HG02970 (cell line): ENCODE measurements at regions not wholly inside any gene's neighbourhood (a gene's known extent, or its start where the extent isn't known, plus 50 kb on each side); places are given as distances from the start of the nearest gene placed in this dataset.
"Not testable (repeated sequence)": the region's sequence is repeated elsewhere in the genome, so short reads cannot be mapped to it uniquely, and the experiment has no call there.

Source experiments
- ATAC-seq: cut with Tn5 transposase; IDR thresholded peaks from one replicate; pipeline ENCODE4 v1.9.1; 2021; ENCODE audit warnings: mild to moderate bottlenecking, moderate library complexity, moderate number of reproducible peaks; ENCODE audit not compliant: unreplicated experiment, low FRiP score

- no peak for ATAC-seq
These were observed 495.7 kb downstream of the TSN start for GRCh38 chr2:122251158-122251557.

DNA sequence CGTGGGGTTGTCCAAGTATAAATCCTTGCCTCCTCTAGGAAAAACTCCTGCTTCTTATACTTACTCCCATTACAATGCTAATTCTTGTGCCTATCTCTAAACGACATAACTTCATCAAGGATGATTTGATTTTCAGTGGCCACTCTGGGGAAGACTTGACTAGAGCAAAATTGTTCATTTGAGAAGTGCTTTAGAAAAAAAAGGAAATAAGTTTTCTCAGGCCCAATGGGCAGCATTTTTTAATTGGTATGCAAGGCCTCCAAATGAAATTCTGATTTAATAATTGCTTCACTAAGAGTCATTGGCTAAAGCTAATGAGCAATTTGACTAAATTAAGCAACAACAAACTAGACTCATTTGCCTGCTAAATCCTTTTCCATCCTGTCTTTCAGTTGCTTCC, 496.1 kb downstream of the TSN start:
- no peak for ATAC-seq

GRCh38 chr2:122255924-122256323, 500.5 kb downstream of the TSN start:
- no peak for ATAC-seq

DNA sequence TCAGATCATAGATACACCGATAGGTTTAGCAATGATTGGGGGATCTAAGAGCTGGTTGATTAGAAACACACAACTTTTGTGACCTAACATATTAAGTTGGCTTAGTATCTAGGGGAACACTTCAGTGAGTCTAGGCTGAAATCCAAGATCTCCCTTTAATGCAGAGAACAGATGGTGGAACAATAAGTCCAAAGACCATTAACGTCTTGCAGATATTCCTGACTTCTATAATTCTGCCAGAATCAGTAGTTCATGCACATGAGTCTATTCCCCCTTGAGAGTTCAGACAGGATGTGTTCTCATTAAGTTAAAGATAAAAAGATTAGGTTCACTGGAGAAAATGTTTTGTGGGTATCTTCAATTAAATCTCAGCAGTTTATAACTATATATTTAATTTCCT, 506.5 kb downstream of the TSN start:
- ATAC-seq: no peak

DNA sequence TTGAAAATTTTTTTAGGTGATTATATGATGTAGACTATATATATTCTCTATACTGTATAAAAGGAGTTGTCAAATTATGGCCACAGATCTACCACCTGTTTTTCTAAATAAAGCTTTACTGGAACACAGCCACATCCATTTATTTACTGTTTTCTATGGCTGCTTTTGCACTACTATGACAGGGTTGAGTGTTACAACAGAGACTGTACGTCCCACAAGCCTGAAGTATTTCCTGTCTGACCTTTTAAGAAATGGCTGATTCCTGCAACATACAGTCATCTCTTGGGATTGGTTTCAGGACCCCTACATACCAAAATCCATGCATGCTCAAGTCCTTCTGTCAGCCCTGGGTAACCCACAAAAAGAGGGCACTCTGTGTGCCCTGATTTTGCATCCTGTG, 508.3 kb downstream of the TSN start:
- no peak for ATAC-seq

DNA sequence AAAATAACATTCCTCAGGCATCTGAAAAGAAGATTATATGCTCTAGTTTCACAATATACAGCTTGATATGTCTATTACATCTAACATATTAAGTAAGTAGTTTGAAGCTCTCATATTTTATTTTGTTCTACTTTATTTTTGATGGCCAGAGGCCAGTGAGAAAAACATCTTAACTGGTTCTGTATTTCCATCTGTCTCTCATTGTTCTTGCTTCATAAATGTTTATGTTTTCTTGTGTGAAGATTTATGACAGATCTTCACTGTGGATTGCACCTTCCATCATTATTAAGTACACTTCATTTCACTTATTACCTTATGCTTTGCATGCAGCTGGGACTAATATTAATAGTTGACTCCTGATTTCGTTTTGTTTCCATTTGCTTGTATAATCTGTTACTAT, 511.2 kb downstream of the TSN start:
- no peak for ATAC-seq

DNA sequence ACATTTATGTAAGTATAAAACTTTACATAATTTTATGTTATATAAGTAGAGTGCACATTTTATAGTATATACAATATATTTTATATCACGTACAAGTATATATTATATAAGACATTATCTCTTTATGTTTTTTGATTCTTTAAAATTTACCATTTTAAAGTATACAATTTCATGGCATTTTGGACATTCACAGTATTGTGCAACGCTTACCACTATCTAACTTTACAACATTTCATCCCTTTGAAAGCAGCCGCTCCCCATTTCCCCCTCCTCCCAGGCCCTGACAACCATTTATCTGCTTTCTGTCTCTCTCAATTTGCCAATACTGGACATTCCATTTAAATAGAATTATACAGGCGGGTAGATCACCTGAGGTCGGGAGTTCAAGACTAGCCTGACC, 512.5 kb downstream of the TSN start:
- no peak for ATAC-seq

GRCh38 chr2:122273785-122274419, 518.5 kb downstream of the TSN start:
- no peak for ATAC-seq

- ATAC-seq: no peak
These were observed 522.5 kb downstream of the TSN start for GRCh38 chr2:122277956-122278355.

- ATAC-seq: no peak
These were observed 545.3 kb downstream of the TSN start for GRCh38 chr2:122300758-122301157.

DNA sequence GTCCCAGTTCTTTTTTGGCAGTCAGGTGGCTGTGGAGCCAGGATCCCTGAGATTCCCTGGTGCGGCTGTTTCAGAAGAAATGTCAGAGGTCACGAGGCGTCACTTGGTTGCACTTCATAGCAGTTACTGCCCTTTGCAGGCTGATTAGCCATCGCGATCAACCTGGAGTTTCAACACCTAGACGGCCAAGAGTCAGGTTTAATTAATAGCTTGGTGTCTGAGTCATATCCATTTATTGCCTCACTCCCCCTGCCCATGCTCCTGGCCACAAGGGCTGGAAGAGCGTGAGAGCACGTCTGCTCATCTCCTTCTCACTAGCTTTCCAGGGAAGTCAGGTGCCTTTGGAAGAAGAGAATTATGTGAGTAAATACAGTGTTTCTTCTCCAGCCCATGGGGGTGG, 552.3 kb downstream of the TSN start:
- ATAC-seq: no peak

GRCh38 chr2:122315306-122315705, 559.9 kb downstream of the TSN start:
- no peak for ATAC-seq

GRCh38 chr2:122319539-122320132, 564.2 kb downstream of the TSN start:
- ATAC-seq: no peak

DNA sequence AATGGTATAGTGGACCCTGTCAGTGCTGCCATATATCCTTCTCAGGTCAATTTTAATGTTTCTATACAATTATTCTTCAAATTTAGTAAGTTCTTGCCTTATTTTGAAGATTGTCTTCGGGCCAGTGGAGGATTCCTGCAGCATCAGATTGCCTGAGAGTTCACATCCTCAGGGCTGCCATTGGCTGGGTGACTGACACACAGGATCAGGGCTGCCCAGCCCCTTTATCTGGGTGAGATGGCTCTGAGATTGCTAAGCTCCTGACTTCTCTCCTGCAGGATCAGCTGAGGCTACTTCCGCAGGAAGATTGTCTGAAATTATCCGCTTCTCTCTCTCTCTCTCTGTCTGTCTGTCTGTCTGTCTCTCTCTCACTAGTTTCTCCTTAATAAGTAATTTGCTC, 567.4 kb downstream of the TSN start:
- no peak for ATAC-seq

DNA sequence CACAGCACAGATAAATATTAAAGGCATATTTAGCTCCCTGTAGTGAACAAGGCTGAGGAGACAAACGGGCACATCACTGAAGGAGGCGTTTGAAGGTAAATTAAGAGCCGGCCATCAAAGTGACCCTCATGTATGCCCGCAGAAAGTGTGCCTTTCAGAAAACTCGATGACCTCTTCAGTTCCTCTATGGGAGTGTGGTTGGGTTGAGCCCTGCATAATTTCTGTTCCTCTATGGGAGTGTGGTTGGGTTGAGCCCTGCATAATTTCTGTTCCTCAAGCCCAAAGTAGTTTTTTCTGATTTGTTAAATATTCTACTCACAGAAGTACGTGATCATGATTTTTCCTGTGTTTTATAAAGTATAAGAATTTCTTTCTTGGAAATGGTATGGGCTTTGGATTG, 568.5 kb downstream of the TSN start:
- no peak for ATAC-seq

- ATAC-seq: no peak
These were observed 571.0 kb downstream of the TSN start for GRCh38 chr2:122326471-122326870.

DNA sequence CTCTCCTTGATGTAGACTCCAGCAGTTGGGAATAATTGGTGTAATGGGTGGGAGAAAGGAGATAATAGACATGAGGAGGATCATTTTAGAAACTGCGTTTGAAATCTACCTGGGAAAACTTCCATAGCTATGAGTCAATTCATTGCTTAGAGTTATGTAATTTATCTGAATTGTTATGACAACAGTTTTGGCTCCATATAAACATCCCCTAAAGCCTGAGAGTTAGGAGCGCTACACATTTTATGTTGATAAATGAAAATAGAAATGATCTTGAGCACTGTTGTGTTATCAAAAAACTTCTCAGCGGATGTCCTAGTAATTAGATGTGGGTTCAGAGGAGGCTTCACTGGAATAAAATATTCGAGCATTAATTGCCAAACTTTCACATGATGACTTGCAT, 573.4 kb downstream of the TSN start:
- ATAC-seq: no peak

- ATAC-seq: no peak
These were observed 573.8 kb downstream of the TSN start for GRCh38 chr2:122329278-122329677.

- ATAC-seq: no peak
These were observed 578.5 kb downstream of the TSN start for GRCh38 chr2:122333932-122334331.

DNA sequence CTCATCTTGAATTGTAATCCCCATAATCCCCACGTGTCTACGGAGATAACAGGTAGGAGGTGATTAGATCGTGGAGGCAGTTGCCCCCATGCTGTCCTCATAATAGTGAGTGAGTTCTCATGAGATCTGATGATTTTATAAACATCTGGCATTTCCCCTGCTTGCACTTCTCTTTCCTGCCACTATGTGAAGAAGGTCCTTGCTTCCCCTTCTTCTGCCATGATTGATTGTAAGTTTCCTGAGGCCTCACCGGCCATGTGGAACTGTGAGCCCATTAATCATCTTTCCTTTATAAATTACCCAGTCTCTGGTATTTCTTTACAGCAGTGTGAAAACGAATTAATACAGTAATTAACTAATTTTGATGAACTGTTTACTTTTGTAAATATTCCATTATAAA, 582.5 kb downstream of the TSN start:
- ATAC-seq: no peak

DNA sequence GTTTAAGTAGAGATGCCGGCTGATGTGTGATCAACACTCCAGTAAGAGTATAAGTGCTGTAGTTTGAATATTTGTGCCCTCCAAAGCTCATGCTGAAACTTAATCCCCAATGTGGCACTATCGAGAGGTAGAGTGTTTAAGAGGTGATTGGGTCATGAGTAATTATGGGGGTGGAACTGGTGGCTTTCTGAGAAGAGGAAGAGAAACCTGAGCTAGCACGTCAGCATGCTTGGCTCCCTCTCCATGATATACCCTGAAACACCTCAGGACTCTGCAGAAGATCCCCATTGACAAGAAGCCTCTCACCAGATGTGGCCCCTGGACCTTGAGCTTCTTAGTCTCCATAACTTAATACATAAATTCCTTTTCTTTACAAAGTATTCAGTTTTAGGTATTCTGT, 584.8 kb downstream of the TSN start:
- ATAC-seq: peak; percentile 69

DNA sequence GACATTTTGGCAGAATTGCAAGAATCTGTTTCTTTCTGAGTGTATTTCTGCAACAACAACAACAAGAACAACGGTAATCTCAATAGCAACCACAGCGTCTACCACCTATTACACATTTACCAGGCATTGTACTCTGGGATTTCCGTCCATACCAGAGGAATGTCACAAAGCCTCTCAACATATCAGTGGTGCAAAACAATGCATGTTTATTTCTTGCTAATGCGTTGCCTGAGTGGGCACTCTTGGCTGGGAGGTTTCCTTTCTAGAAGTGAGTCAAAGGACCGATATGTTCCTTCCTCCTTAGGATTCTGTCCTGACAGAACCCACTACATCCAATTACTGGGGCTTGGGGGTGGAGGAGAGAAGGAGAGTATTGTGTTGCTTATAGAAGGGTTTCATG, 585.6 kb downstream of the TSN start:
- peak; percentile 27 for ATAC-seq

GRCh38 chr2:122352151-122352550, 596.7 kb downstream of the TSN start:
- not testable (repeated sequence) for ATAC-seq
